HL-60 (cell line): ENCODE measurements at regions not wholly inside any gene's neighbourhood (a gene's known extent, or its start where the extent isn't known, plus 50 kb on each side); places are given as distances from the start of the nearest gene placed in this dataset.

Experiments
- DNase-seq, 2 experiments: peaks; one replicate each; pipeline ENCODE4 v3.0.0-alpha.2; 2010 to 2020; ENCODE audit warnings: low read depth in 1 of 2, low spot score in 1 of 2
- H3K27ac ChIP-seq: fragments of 250-450 bp; sonication (Bioruptor Pico); replicated peaks from 2 replicates; pipeline ENCODE4 v1.5.1; 2020; ENCODE audit warnings: mild to moderate bottlenecking, moderate library complexity
- H3K27me3 ChIP-seq: fragments of 250-450 bp; sonication (Bioruptor Pico); 2 replicates; pipeline ENCODE4 v1.5.1; 2021; ENCODE audit warnings: mild to moderate bottlenecking, moderate library complexity; ENCODE audit not compliant: insufficient read depth, poor library complexity, severe bottlenecking
- H3K4me3 ChIP-seq: replicated peaks from 2 replicates; pipeline ENCODE4 v1.5.1; 2011; ENCODE audit warnings: mild to moderate bottlenecking, control low read depth, low read length; ENCODE audit not compliant: insufficient read depth
- CTCF ChIP-seq: IDR thresholded peaks from one replicate; pipeline ENCODE4 v1.5.1; 2011; ENCODE audit warnings: low read length, control low read depth, inconsistent platforms; ENCODE audit not compliant: insufficient read depth
- GABPA ChIP-seq: IDR thresholded peaks from 2 replicates; pipeline ENCODE4 v1.6.1; 2012; ENCODE audit warnings: low read depth
- POLR2AphosphoS5 ChIP-seq: IDR thresholded peaks from 2 replicates; pipeline ENCODE4 v1.6.1; 2012; ENCODE audit warnings: low read depth
- REST ChIP-seq: IDR thresholded peaks from 2 replicates; pipeline ENCODE4 v1.6.1; 2012; ENCODE audit warnings: low read depth; ENCODE audit not compliant: insufficient replicate concordance
- SPI1 ChIP-seq: IDR thresholded peaks from 2 replicates; pipeline ENCODE4 v1.6.1; 2012; ENCODE audit warnings: low read depth, mild to moderate bottlenecking, borderline replicate concordance

GRCh38 chr11:27761356-27761755 lies 61.1 kb upstream of the BDNF start:
- Histone ChIP-seq H3K4me3 (no peak overlapping the region), H3K27me3 (peaks cover 2% of the 10 kb centered on the region), H3K27ac (no peak overlapping the region)
- TF ChIP-seq SPI1 (no peak), REST (no peak)
- DNase-seq, result no peak

DNA sequence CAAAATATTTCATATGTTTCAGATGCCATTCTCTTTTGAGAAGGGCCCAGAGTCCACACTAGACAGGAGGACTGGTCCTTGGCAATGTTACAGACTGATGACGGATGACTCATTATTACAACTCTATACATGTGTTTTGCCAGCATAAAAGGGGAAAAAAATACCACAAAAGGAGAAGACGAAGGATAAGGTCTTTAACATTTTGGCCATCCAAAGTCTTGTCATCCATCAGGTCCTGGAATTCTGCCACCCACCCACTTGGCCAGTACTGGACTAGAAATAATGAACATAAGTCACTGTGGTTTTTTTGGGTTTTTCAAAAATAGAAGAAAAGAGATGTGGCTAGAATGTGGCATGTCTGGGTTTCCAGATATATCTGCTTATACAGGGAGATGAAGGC lies 57.7 kb upstream of the BDNF start:
- no peak overlapping the region for H3K27ac ChIP-seq
- no peak for DNase-seq
- H3K27me3 ChIP-seq, result peaks cover 2% of the 10 kb centered on the region
- TF ChIP-seq REST (no peak), CTCF (no peak), GABPA (no peak), POLR2AphosphoS5 (no peak), SPI1 (no peak)
- no peak overlapping the region for H3K4me3 ChIP-seq

- Histone ChIP-seq H3K27ac (no peak overlapping the region), H3K27me3 (no peaks in the 10 kb centered on the region), H3K4me3 (no peak overlapping the region)
- TF ChIP-seq POLR2AphosphoS5, result no peak
- TF ChIP-seq REST, result no peak
- no peak for TF ChIP-seq SPI1
- TF ChIP-seq CTCF, result no peak
- no peak for TF ChIP-seq GABPA
- DNase-seq, result no peak
These were observed 54.1 kb upstream of the BDNF start for GRCh38 chr11:27754035-27755017.
